HepG2 (cell line): ENCODE measurements at regions not wholly inside any gene's neighbourhood (a gene's known extent, or its start where the extent isn't known, plus 50 kb on each side); places are given as distances from the start of the nearest gene placed in this dataset.

Experiments used
- ATAC-seq: fragments of 200-7000 bp; cut with Tn5 transposase; 3 replicates; pipeline ENCODE4 v1.9.1; 2020; ENCODE audit warnings: mild to moderate bottlenecking, moderate library complexity
- BruUV-seq: library from RNA; stranded (reverse); fragments of 400-500 nt; replicated peaks from 2 replicates; lab custom pipeline; 2021; lab: Mats Ljungman, UMichigan
- CTCF ChIA-PET: fragments of 300-600 bp; formaldehyde crosslinking; extraction: SDS; loops from one replicate; lab custom pipeline; 2021; ENCODE audit warnings: low total read pairs, inconsistent platforms, low intra/inter-chr PET ratio; lab: Yijun Ruan, JAX
- POLR2A ChIA-PET: fragments of 350-600 bp; sonication (Branson Sonifier 250); formaldehyde crosslinking; loops from one replicate; lab custom pipeline; 2020; ENCODE audit warnings: antibody characterized with exemption, inconsistent platforms; lab: Yijun Ruan, JAX
- DNase-seq: peaks from one replicate; pipeline ENCODE4 v3.0.0-alpha.2; 2015; ENCODE audit warnings: low spot score
- FAIRE-seq: peaks from 3 replicates; lab custom pipeline; 2011; peaks lifted over from hg19 to GRCh38; lab: Jason Lieb, UNC
- H2AFZ ChIP-seq: one replicate; pipeline ENCODE4 v1.6.1; 2011; ENCODE audit warnings: low read length, inconsistent platforms
- H3K27ac ChIP-seq: fragments of 300-600 bp; 3 replicates; pipeline ENCODE4 v1.8.0; 2011; ENCODE audit warnings: mixed run types, mild to moderate bottlenecking, mixed read lengths, low read length, inconsistent platforms; ENCODE audit not compliant: insufficient read depth; ENCODE audit errors: extremely low read length
- H3K27me3 ChIP-seq, 2 experiments: fragments of 200-600 bp in 1 of 2; 2 replicates in 1 of 2; 3 replicates in 1 of 2; pipeline versions ENCODE4 v1.6.0 to v1.8.0; 2011; ENCODE audit warnings: low read length in 2 of 2, mild to moderate bottlenecking in 2 of 2, moderate library complexity in 2 of 2, inconsistent platforms in 1 of 2; ENCODE audit not compliant: insufficient read depth in 2 of 2, control insufficient read depth in 1 of 2
- H3K36me3 ChIP-seq, 2 experiments: fragments of 200-600 bp in 1 of 2; replicated peaks in 1 of 2; 2 replicates in 1 of 2; 3 replicates in 1 of 2; pipeline versions ENCODE4 v1.5.1 to v1.8.0; 2011; ENCODE audit warnings: low read length in 2 of 2, inconsistent platforms in 1 of 2; ENCODE audit not compliant: insufficient read depth in 2 of 2, control insufficient read depth in 1 of 2
- H3K4me1 ChIP-seq: 2 replicates; pipeline ENCODE4 v1.5.1; 2012; ENCODE audit warnings: low read length, inconsistent platforms; ENCODE audit not compliant: insufficient read depth
- H3K4me2 ChIP-seq: 2 replicates; pipeline ENCODE4 v1.6.0; 2011; ENCODE audit warnings: low read depth, low read length, inconsistent platforms
- H3K4me3 ChIP-seq, 3 experiments: fragments of 200-600 bp in 1 of 3; sonication (generic), shearing (Covaris generic) in 1 of 3; replicated peaks in 1 of 3; 2 replicates each; pipeline ENCODE4 v1.5.1; 2011 to 2016; ENCODE audit warnings: low read length in 3 of 3, inconsistent platforms in 2 of 3, low read depth in 2 of 3, mild to moderate bottlenecking in 2 of 3, control low read depth in 1 of 3, mixed read lengths in 1 of 3; ENCODE audit not compliant: insufficient read depth in 1 of 3
- H3K79me2 ChIP-seq: one replicate; pipeline ENCODE4 v1.6.1; 2011; ENCODE audit warnings: low read length, inconsistent platforms; ENCODE audit not compliant: insufficient read depth
- H3K9ac ChIP-seq: 2 replicates; pipeline ENCODE4 v1.6.0; 2011; ENCODE audit warnings: mild to moderate bottlenecking, low read depth, low read length, inconsistent platforms; ENCODE audit not compliant: insufficient read depth
- H3K9me3 ChIP-seq: 2 replicates; pipeline ENCODE4 v1.5.1; 2012; ENCODE audit warnings: mild to moderate bottlenecking, low read length
- H4K20me1 ChIP-seq: 2 replicates; pipeline ENCODE4 v1.6.0; 2011; ENCODE audit warnings: inconsistent platforms, mild to moderate bottlenecking, low read length, moderate library complexity; ENCODE audit not compliant: insufficient read depth
- ATM ChIP-seq: fragments of 450-650 bp; IDR thresholded peaks from 2 replicates; pipeline ENCODE4 v1.7.1; 2017; ENCODE audit warnings: mild to moderate bottlenecking, borderline replicate concordance
- CBFB ChIP-seq: sonication (generic); formaldehyde crosslinking; IDR thresholded peaks from 2 replicates; pipeline ENCODE4 v1.4.0; 2020; ENCODE audit warnings: missing genetic modification reagents
- SCMH1 ChIP-seq: sonication (generic); formaldehyde crosslinking; IDR thresholded peaks from 2 replicates; pipeline ENCODE4 v1.9.0; 2021; ENCODE audit warnings: missing genetic modification reagents, mild to moderate bottlenecking, borderline replicate concordance
- ZNF10 ChIP-seq: sonication (generic); formaldehyde crosslinking; IDR thresholded peaks from 2 replicates; pipeline ENCODE4 v1.4.0; 2020; ENCODE audit warnings: mild to moderate bottlenecking, low read depth, missing genetic modification reagents, borderline replicate concordance
- ZNF331 ChIP-seq: sonication (generic); formaldehyde crosslinking; IDR thresholded peaks from 2 replicates; pipeline ENCODE4 v1.4.0; 2020; ENCODE audit warnings: missing genetic modification reagents
- ZNF670 ChIP-seq: sonication (generic); formaldehyde crosslinking; IDR thresholded peaks from 2 replicates; pipeline ENCODE4 v1.8.0; 2022; ENCODE audit warnings: mild to moderate bottlenecking, missing genetic modification reagents, borderline replicate concordance
- ZNF703 ChIP-seq: sonication (generic); formaldehyde crosslinking; IDR thresholded peaks from 2 replicates; pipeline ENCODE4 v1.5.1; 2020; ENCODE audit warnings: missing genetic modification reagents, mild to moderate bottlenecking, moderate library complexity, borderline replicate concordance
- WGBS: methylation state at CpG from one replicate; pipeline ENCODE4 v1.1.6; 2017; ENCODE audit warnings: low lambda C conversion rate; 5-methylcytosine and 5-hydroxymethylcytosine counted together
- in situ Hi-C: cut with HindIII; loops from 2 replicates; pipeline ENCODE4 v1.10.0; 2017; ENCODE audit warnings: low pct_unique_long_range_greater_than_20kb; ENCODE audit not compliant: extremely low pct_ligation_motif_present
- intact Hi-C: fragments of 100-400 bp; cut with micrococcal nuclease; formaldehyde crosslinking; loops from one replicate; pipeline ENCODE4 v1.10.0; 2022; ENCODE audit not compliant: unreplicated experiment
- TF ChIP-seq, protein P1 (sequence below), 2 experiments: IDR thresholded peaks; 2 replicates each; pipeline ENCODE4 v1.6.1; 2011 to 2012; ENCODE audit warnings: low read length in 2 of 2, borderline replicate concordance in 1 of 2, low read depth in 1 of 2, mild to moderate bottlenecking in 1 of 2, moderate library complexity in 1 of 2
- TF ChIP-seq, protein P2 (sequence below): sonication (generic); formaldehyde crosslinking; IDR thresholded peaks from 2 replicates; pipeline ENCODE4 v1.4.0; 2020; ENCODE audit warnings: mild to moderate bottlenecking, missing genetic modification reagents

DNA sequence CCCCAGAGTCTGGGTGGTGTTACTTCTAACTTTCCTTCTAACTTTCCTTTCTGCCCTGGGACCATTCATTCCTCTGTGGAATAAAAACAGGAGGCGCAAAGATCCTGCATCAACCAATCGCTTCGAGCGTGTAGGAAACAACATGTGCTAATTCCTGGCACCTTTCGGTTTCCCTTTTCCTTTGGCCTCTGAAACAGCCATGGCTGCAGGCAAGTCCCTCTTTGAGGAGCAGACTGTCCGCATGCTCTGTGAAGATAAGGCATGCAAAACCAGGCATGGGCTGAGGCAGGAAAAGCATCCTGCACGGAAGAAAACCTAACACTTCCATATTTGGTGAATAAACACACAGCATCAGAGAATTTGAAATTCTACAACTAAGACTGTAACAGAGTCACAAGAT lies 128.3 kb downstream of the HSD17B3 start:
- in situ Hi-C loops = no loop called here
- H2AFZ ChIP-seq = no peak overlapping the region
- no peak overlapping the region for H3K27ac ChIP-seq
- H3K27me3 ChIP-seq = peaks cover 5 to 20% of the 10 kb centered on the region in 2 experiments; a peak in 4 of 5 replicates
- ATAC-seq (no peak), FAIRE-seq (no peak), DNase-seq (no peak)
- WGBS = 50% methylated on average over 7 of the region's 7 CpGs
- ChIA-PET CTCF (no interaction called here), POLR2A (no interaction called here)
- H4K20me1 ChIP-seq = no peaks in the 10 kb centered on the region
- no peaks in the 10 kb centered on the region for H3K79me2 ChIP-seq
- no peak overlapping the region for H3K4me3 ChIP-seq
- H3K9ac ChIP-seq = no peak overlapping the region
- H3K4me1 ChIP-seq = peaks cover 40% of the 10 kb centered on the region
- TF ChIP-seq ATM (no peak), ZNF703 (CRISPR knock-in tag) (no peak), ZNF10 (CRISPR knock-in tag) (no peak), ZNF670 (CRISPR knock-in tag) (no peak), ZNF331 (CRISPR knock-in tag) (no peak), SCMH1 (CRISPR knock-in tag) (no peak), CBFB (no peak)
- TF ChIP-seq, protein P1, sequence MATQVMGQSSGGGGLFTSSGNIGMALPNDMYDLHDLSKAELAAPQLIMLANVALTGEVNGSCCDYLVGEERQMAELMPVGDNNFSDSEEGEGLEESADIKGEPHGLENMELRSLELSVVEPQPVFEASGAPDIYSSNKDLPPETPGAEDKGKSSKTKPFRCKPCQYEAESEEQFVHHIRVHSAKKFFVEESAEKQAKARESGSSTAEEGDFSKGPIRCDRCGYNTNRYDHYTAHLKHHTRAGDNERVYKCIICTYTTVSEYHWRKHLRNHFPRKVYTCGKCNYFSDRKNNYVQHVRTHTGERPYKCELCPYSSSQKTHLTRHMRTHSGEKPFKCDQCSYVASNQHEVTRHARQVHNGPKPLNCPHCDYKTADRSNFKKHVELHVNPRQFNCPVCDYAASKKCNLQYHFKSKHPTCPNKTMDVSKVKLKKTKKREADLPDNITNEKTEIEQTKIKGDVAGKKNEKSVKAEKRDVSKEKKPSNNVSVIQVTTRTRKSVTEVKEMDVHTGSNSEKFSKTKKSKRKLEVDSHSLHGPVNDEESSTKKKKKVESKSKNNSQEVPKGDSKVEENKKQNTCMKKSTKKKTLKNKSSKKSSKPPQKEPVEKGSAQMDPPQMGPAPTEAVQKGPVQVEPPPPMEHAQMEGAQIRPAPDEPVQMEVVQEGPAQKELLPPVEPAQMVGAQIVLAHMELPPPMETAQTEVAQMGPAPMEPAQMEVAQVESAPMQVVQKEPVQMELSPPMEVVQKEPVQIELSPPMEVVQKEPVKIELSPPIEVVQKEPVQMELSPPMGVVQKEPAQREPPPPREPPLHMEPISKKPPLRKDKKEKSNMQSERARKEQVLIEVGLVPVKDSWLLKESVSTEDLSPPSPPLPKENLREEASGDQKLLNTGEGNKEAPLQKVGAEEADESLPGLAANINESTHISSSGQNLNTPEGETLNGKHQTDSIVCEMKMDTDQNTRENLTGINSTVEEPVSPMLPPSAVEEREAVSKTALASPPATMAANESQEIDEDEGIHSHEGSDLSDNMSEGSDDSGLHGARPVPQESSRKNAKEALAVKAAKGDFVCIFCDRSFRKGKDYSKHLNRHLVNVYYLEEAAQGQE (IDR thresholded peaks at IDR 0.05; ENCODE audit: borderline replicate concordance in 1 of 2, low read depth in 1 of 2, low read length in 2 of 2) = no peak
- TF ChIP-seq, protein P2, sequence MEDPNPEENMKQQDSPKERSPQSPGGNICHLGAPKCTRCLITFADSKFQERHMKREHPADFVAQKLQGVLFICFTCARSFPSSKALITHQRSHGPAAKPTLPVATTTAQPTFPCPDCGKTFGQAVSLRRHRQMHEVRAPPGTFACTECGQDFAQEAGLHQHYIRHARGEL (CRISPR knock-in tag) = no peak
- H3K4me2 ChIP-seq = no peak overlapping the region
- intact Hi-C loops = no loop called here
- H3K9me3 ChIP-seq = no peaks in the 10 kb centered on the region
- no TSS peak for BruUV-seq
- H3K36me3 ChIP-seq = no peaks in the 10 kb centered on the region
